Fibroblast of skin of right biceps (primary cell): ENCODE measurements at regions not wholly inside any gene's neighbourhood (a gene's known extent, or its start where the extent isn't known, plus 50 kb on each side); places are given as distances from the start of the nearest gene placed in this dataset.
"Not testable (repeated sequence)": the region's sequence is repeated elsewhere in the genome, so short reads cannot be mapped to it uniquely, and the experiment has no call there.

Experiments used
- DNase-seq: peaks from one replicate; pipeline ENCODE4 v3.0.0-alpha.2; 2013

GRCh38 chr3:166637984-166638530 lies 742.0 kb downstream of the ZBBX start:
- DNase-seq = no peak

- no peak for DNase-seq
Observed at GRCh38 chr3:166634091-166634746, 745.9 kb downstream of the ZBBX start.

GRCh38 chr3:166630190-166630589 lies 749.9 kb downstream of the ZBBX start:
- DNase-seq = no peak

GRCh38 chr3:166613365-166613764 lies 766.7 kb downstream of the ZBBX start:
- DNase-seq = no peak

- DNase-seq = not testable (repeated sequence)
Observed at GRCh38 chr3:166612761-166613160, 767.3 kb downstream of the ZBBX start.

- no peak for DNase-seq
Observed at GRCh38 chr3:166607933-166608521, 770.8 kb upstream of the BCHE start.

GRCh38 chr3:166606988-166607387 lies 769.8 kb upstream of the BCHE start:
- DNase-seq = no peak

GRCh38 chr3:166593776-166594175 lies 756.6 kb upstream of the BCHE start:
- no peak for DNase-seq

GRCh38 chr3:166582236-166582635 lies 745.0 kb upstream of the BCHE start:
- peak; percentile 86 for DNase-seq

- DNase-seq = peak; percentile 47
Observed at GRCh38 chr3:166580561-166580960, 743.3 kb upstream of the BCHE start.

GRCh38 chr3:166575161-166575560 lies 737.9 kb upstream of the BCHE start:
- no peak for DNase-seq

- not testable (repeated sequence) for DNase-seq
Observed at GRCh38 chr3:166571686-166572085, 734.5 kb upstream of the BCHE start.

- DNase-seq = no peak
Observed at GRCh38 chr3:166570102-166570501, 732.9 kb upstream of the BCHE start.

GRCh38 chr3:166569589-166569988 lies 732.4 kb upstream of the BCHE start:
- peak; percentile 57 for DNase-seq

GRCh38 chr3:166560253-166560652 lies 723.0 kb upstream of the BCHE start:
- no peak for DNase-seq

- no peak for DNase-seq
Observed at GRCh38 chr3:166556955-166557354, 719.7 kb upstream of the BCHE start.

- no peak for DNase-seq
Observed at GRCh38 chr3:166554023-166554422, 716.8 kb upstream of the BCHE start.

GRCh38 chr3:166533740-166534139 lies 696.5 kb upstream of the BCHE start:
- DNase-seq = no peak

GRCh38 chr3:166531730-166532129 lies 694.5 kb upstream of the BCHE start:
- no peak for DNase-seq

- DNase-seq = peak; percentile 82
Observed at GRCh38 chr3:166527325-166527724, 690.1 kb upstream of the BCHE start.

- DNase-seq = peak; percentile 0
Observed at GRCh38 chr3:166526881-166527280, 689.7 kb upstream of the BCHE start.

GRCh38 chr3:166522017-166522416 lies 684.8 kb upstream of the BCHE start:
- DNase-seq = no peak

- no peak for DNase-seq
Observed at GRCh38 chr3:166519443-166519842, 682.2 kb upstream of the BCHE start.

GRCh38 chr3:166518040-166518439 lies 680.8 kb upstream of the BCHE start:
- no peak for DNase-seq

GRCh38 chr3:166510382-166510781 lies 673.2 kb upstream of the BCHE start:
- DNase-seq = no peak
